ENCODE measurements at regions not wholly inside any gene's neighbourhood (a gene's known extent, or its start where the extent isn't known, plus 50 kb on each side); places are given as distances from the start of the nearest gene placed in this dataset.

GRCh38 chr21:28624626-28625025 is 368.1 kb downstream of the LTN1 start:
- TF ChIP-seq CTCF (conservative IDR thresholded peaks at IDR 0.05 in 1 of 2, IDR thresholded peaks at IDR 0.05 in 1 of 2; ENCODE audit: extremely low read depth in 1 of 2, insufficient read depth in 1 of 2, low read depth in 1 of 2, low read length in 2 of 2) (no peak), EZH2 (IDR thresholded peaks at IDR 0.05; ENCODE audit: borderline replicate concordance, low read length) (no peak)
